Sigmoid colon (tissue), 6 donors: ENCODE measurements at regions not wholly inside any gene's neighbourhood (a gene's known extent, or its start where the extent isn't known, plus 50 kb on each side); places are given as distances from the start of the nearest gene placed in this dataset.

Source experiments
- DNase-seq: peaks from one replicate; pipeline ENCODE4 v3.0.0-alpha.2; 2019
- H3K27ac ChIP-seq, 4 donors: fragments of 200-600 bp; sonication (generic); one replicate each; pipeline ENCODE4 v1.5.1; 2016 to 2019; ENCODE audit warnings: mild to moderate bottlenecking in 1 of 4
- H3K27me3 ChIP-seq, 3 donors: fragments of 200-600 bp; sonication (generic); one replicate each; pipeline ENCODE4 v1.5.1; 2019; ENCODE audit warnings: mild to moderate bottlenecking in 1 of 3
- H3K36me3 ChIP-seq, 4 donors: fragments of 200-600 bp; sonication (generic); one replicate each; pipeline ENCODE4 v1.5.1; 2016 to 2019
- H3K4me1 ChIP-seq, 4 donors: fragments of 200-600 bp; sonication (generic); one replicate each; pipeline ENCODE4 v1.5.1; 2017 to 2019
- H3K4me3 ChIP-seq, 4 donors: fragments of 200-600 bp; sonication (generic); one replicate each; pipeline ENCODE4 v1.5.1; 2017 to 2019; ENCODE audit warnings: mild to moderate bottlenecking in 2 of 4, moderate library complexity in 1 of 4
- H3K9me3 ChIP-seq, 4 donors: fragments of 200-600 bp in 3 of 4; sonication (generic) in 3 of 4; one replicate each; pipeline versions ENCODE4 v1.5.1 to v1.6.1; 2013 to 2019
- EP300 ChIP-seq, 4 donors: sonication (generic); formaldehyde crosslinking; IDR thresholded peaks; one replicate each; pipeline ENCODE4 v1.6.1; 2017; ENCODE audit warnings: antibody characterized with exemption in 4 of 4
- POLR2A ChIP-seq, 2 donors: fragments of 450-650 bp; IDR thresholded peaks; one replicate each; pipeline ENCODE4 v1.6.1; 2016; ENCODE audit warnings: antibody characterized with exemption in 2 of 2, mild to moderate bottlenecking in 2 of 2, moderate library complexity in 2 of 2
- POLR2AphosphoS5 ChIP-seq, 4 donors: sonication (generic); formaldehyde crosslinking; IDR thresholded peaks; one replicate each; pipeline ENCODE4 v1.6.1; 2017; ENCODE audit warnings: antibody characterized with exemption in 4 of 4
- WGBS, 2 donors: extraction: QIAGEN DNeasy Blood & Tissue Kit; methylation state at CpG; one replicate each; pipeline ENCODE4 v1.1.7; 2013; 5-methylcytosine and 5-hydroxymethylcytosine counted together
- intact Hi-C: fragments of 100-400 bp; cut with DNase I; formaldehyde crosslinking; loops from one replicate; pipeline ENCODE4 v1.15.1; 2023
- TF ChIP-seq, protein P1 (sequence below), 4 experiments: fragments of 450-650 bp in 3 of 4; fragments of 200-600 bp in 1 of 4; IDR thresholded peaks; one replicate each; pipeline ENCODE4 v1.5.1; 2016 to 2019; ENCODE audit warnings: antibody characterized with exemption in 4 of 4, mild to moderate bottlenecking in 3 of 4, moderate library complexity in 2 of 4
- donor health status: healthy with polysubstance abuse.
- donor health status: healthy.

DNA sequence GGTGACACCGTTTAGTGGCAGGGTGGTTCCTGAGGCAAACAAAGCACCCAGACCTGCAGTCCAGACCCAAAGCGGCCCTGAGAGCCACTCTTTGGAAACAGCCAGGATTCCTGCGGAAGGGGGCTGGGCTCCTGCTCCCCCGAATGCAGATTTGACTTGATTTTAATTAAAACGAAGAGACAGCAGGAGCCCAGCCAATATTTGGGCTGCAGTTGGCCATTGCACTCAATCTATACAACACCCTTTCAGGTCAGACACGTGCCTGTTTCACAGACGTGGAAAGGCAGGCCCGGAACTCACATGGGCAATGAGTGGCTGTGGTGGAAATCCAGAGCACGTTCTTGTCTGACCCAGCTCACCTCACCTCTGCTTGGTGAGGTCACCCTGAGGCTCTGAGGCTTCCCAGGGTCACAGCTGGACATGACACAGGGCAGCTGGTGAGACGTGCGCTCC lies 122.4 kb downstream of the NDUFA10 start:
- Histone ChIP-seq H3K4me3 (no peak overlapping the region), H3K27me3 (no peaks in the 10 kb centered on the region), H3K4me1 (no peaks in the 10 kb centered on the region), H3K27ac (no peak overlapping the region), H3K36me3 (no peaks in the 10 kb centered on the region), H3K9me3 (no peaks in the 10 kb centered on the region)
- WGBS, 2 donors: 53 to 64% methylated on average over 11 of the region's 11 CpGs
- intact Hi-C loops: no loop called here
- TF ChIP-seq EP300 (IDR thresholded peaks at IDR 0.05) (no peak), POLR2AphosphoS5 (IDR thresholded peaks at IDR 0.05) (no peak), POLR2A (IDR thresholded peaks at IDR 0.05) (no peak)
- TF ChIP-seq, protein P1, sequence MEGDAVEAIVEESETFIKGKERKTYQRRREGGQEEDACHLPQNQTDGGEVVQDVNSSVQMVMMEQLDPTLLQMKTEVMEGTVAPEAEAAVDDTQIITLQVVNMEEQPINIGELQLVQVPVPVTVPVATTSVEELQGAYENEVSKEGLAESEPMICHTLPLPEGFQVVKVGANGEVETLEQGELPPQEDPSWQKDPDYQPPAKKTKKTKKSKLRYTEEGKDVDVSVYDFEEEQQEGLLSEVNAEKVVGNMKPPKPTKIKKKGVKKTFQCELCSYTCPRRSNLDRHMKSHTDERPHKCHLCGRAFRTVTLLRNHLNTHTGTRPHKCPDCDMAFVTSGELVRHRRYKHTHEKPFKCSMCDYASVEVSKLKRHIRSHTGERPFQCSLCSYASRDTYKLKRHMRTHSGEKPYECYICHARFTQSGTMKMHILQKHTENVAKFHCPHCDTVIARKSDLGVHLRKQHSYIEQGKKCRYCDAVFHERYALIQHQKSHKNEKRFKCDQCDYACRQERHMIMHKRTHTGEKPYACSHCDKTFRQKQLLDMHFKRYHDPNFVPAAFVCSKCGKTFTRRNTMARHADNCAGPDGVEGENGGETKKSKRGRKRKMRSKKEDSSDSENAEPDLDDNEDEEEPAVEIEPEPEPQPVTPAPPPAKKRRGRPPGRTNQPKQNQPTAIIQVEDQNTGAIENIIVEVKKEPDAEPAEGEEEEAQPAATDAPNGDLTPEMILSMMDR (IDR thresholded peaks at IDR 0.05): no peak
- DNase-seq: no peak

DNA sequence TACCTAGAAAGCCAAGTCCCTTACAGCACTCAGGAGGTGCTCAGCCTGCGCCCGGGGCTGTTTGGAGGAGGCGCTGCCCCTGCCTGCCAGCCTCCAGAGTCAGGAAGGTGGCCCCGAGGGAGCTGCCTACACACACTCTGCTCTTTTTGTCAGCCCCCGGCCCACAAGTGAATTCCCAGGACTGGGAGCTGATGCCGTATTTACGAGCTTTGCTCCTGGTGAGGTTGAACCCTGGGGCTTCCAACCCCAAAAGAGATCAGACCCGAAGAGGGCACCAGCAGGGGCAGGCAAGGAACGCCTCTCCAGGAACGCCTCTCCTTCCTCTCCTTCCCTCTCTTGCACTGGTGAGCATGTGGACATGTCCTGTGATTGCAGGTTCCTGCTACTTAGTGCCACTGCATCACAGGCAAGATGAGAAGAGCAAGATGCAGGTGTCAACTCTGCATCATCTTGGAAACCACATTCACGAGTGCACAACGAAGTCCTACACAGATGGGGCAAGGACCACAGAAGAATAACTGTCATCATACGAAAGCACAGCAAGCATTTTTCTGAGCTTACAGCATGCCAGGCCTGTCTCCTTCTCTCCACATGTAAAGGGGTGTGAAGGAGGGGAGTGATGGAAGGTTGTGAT lies 126.7 kb downstream of the NDUFA10 start:
- 88% methylated on average over 13 of the region's 13 CpGs for WGBS, 2 donors
- DNase-seq: no peak
- Histone ChIP-seq H3K36me3 (no peaks in the 10 kb centered on the region), H3K9me3 (no peaks in the 10 kb centered on the region), H3K4me3 (no peak overlapping the region), H3K4me1 (no peaks in the 10 kb centered on the region), H3K27ac (no peak overlapping the region), H3K27me3 (no peaks in the 10 kb centered on the region)
- intact Hi-C loops: no loop called here
- TF ChIP-seq POLR2AphosphoS5 (IDR thresholded peaks at IDR 0.05): no peak

DNA sequence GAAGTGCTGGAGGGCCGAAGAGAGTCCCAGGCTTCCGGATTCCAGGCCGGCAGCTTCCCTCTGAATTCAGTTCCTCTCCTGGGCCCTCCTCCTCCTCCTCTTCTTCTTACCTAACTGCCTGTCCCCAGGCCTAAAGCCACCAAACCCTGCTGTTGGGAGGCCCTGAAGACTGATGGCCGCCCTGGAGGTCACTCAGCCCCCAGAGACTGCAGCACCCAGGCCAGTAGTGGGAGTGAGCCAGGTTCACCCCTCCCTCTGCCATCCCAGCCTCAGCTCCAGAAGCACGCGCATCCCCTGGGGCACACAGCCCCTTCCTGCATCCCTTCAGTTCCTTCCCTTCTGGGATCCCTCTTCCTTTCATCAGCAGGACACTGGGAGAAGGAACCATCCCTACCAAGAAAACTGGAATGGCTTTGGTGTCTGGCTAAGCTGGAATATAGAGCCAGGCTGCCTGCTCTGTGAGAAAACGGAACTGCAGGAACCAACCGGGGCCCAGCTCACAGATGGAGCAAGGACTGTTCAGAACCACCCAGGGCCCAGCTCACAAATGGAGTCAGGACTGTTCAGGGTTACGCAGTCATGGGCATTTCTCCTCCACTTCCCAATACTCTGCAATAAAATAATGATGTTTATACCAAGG lies 127.4 kb downstream of the NDUFA10 start:
- H3K4me3 ChIP-seq: no peak overlapping the region
- TF ChIP-seq, protein P1 (IDR thresholded peaks at IDR 0.05): no peak
- no peak for TF ChIP-seq EP300 (IDR thresholded peaks at IDR 0.05)
- TF ChIP-seq POLR2AphosphoS5 (IDR thresholded peaks at IDR 0.05): no peak
- TF ChIP-seq POLR2A (IDR thresholded peaks at IDR 0.05): no peak
- intact Hi-C loops: no loop called here
- no peaks in the 10 kb centered on the region for H3K36me3 ChIP-seq
- no peaks in the 10 kb centered on the region for H3K27me3 ChIP-seq
- H3K27ac ChIP-seq: no peak overlapping the region
- H3K4me1 ChIP-seq: no peaks in the 10 kb centered on the region
- 81 to 94% methylated on average over 9 of the region's 9 CpGs for WGBS, 2 donors
- DNase-seq: no peak
- no peaks in the 10 kb centered on the region for H3K9me3 ChIP-seq

DNA sequence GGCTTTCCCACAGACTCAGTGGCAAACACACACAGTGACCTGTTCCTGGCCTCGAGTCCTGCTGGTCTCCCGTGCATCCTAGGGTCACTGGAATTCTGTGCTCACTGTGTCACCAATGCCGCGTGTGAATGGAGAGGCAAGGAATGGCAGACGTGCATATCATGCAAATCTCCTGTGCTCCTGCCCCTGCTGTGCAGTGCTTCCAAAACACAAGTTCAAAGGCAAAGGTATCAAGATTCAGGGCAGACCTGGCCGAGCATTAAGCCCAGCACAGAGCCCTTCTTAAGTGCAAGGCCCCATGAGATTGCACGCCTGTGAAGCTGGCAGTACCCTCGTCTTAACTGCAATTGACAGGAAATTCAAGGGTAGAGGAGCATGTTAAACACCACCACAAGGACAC lies 129.1 kb downstream of the NDUFA10 start:
- 61 to 74% methylated on average over 8 of the region's 8 CpGs for WGBS, 2 donors
- intact Hi-C loops: no loop called here
- Histone ChIP-seq H3K9me3 (no peaks in the 10 kb centered on the region), H3K36me3 (no peaks in the 10 kb centered on the region), H3K27ac (no peak overlapping the region), H3K27me3 (no peaks in the 10 kb centered on the region), H3K4me1 (no peaks in the 10 kb centered on the region), H3K4me3 (no peak overlapping the region)
- no peak for DNase-seq
- no peak for TF ChIP-seq POLR2AphosphoS5 (IDR thresholded peaks at IDR 0.05)
- no peak for TF ChIP-seq POLR2A (IDR thresholded peaks at IDR 0.05)
- TF ChIP-seq EP300 (IDR thresholded peaks at IDR 0.05): no peak
- TF ChIP-seq, protein P1 (IDR thresholded peaks at IDR 0.05): no peak

DNA sequence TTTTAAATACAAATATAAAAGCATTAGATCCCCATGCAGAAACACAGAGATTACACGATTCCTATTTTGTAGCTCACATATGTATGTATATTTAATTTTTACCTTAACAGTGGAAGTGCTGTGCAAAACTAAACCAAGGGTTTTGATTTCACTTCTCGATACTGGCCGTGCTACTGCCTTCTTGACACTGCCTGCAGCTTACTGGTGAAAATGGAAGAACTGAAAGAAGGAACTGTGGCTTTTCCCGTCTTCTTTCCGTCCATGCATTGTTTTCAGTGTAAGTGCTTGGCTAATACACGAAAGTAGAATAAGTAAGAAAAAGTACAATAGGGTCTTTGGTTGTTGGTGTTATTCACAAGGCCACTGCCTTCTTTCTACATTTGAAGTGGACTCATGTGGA lies 129.5 kb downstream of the NDUFA10 start:
- no peak for DNase-seq
- H3K27ac ChIP-seq: no peak overlapping the region
- H3K9me3 ChIP-seq: no peaks in the 10 kb centered on the region
- H3K27me3 ChIP-seq: no peaks in the 10 kb centered on the region
- H3K36me3 ChIP-seq: no peaks in the 10 kb centered on the region
- intact Hi-C loops: no loop called here
- TF ChIP-seq POLR2A (IDR thresholded peaks at IDR 0.05): no peak
- TF ChIP-seq, protein P1 (IDR thresholded peaks at IDR 0.05): no peak
- no peak for TF ChIP-seq POLR2AphosphoS5 (IDR thresholded peaks at IDR 0.05)
- TF ChIP-seq EP300 (IDR thresholded peaks at IDR 0.05): no peak
- no peaks in the 10 kb centered on the region for H3K4me1 ChIP-seq
- no peak overlapping the region for H3K4me3 ChIP-seq
- 72 to 76% methylated on average over 6 of the region's 6 CpGs for WGBS, 2 donors
